ENCODE measurements at regions not wholly inside any gene's neighbourhood (a gene's known extent, or its start where the extent isn't known, plus 50 kb on each side); places are given as distances from the start of the nearest gene placed in this dataset.
A peak's percentile ranks its signal among the peaks of the same experiment; 100 is the strongest.

DNA sequence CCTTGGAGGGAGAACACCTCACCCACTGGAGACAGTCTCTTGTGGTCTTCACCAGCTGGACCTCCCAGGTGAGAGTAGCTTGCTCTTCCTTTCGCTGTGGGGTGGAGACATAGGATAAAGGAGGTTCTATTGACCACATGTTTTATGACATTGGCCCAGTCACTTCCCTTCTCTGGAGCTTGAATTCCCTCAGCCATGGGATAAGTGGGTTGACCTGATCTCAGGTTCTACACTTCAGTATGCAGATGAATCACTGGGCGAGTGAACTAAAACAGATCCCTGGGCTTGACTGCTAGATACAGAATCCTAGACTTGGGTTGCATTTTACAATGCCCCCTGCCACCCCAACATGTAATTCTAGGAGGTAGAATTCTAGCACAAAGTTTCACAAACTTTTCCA is 54.8 kb upstream of the PRSS23 start:
- Histone ChIP-seq H3K4me3 (ENCODE audit: low read length) (no peak overlapping the region), H2AFZ (ENCODE audit: low read depth, low read length) (no peak overlapping the region), H3K79me2 (replicated peaks; ENCODE audit: insufficient read depth, low read length) (no peaks in the 10 kb centered on the region), H3K9ac (ENCODE audit: low read length) (no peak overlapping the region), H3K36me3 (ENCODE audit: insufficient read depth, low read length) (no peaks in the 10 kb centered on the region), H3F3A (ENCODE audit: insufficient read depth, low read length, poor library complexity, severe bottlenecking) (no peaks in the 10 kb centered on the region), H3K27me3 (ENCODE audit: insufficient read depth, low read depth, low read length) (no peaks in the 10 kb centered on the region), H3K4me2 (ENCODE audit: low read length) (no peak overlapping the region), H3K27ac (ENCODE audit: low read length) (no peak overlapping the region), H3K9me3 (ENCODE audit: low read length) (no peaks in the 10 kb centered on the region), H3K9me2 (ENCODE audit: insufficient read depth, low read length) (no peaks in the 10 kb centered on the region), H4K20me1 (ENCODE audit: insufficient read depth) (no peaks in the 10 kb centered on the region)
- TF ChIP-seq SMC3 (conservative IDR thresholded peaks at IDR 0.05; ENCODE audit: poor library complexity) (no peak), RAD21 (conservative IDR thresholded peaks at IDR 0.05) (no peak), POLR2AphosphoS5 (IDR thresholded peaks at IDR 0.05) (no peak), EP300 (conservative IDR thresholded peaks at IDR 0.05; ENCODE audit: poor library complexity, severe bottlenecking) (no peak), TAF1 (IDR thresholded peaks at IDR 0.05; ENCODE audit: low read depth) (no peak), EZH2 (IDR thresholded peaks at IDR 0.05; ENCODE audit: borderline replicate concordance, insufficient read depth, low read length, poor library complexity, severe bottlenecking) (no peak), MXI1 (conservative IDR thresholded peaks at IDR 0.05; ENCODE audit: poor library complexity, severe bottlenecking) (no peak), CTCF (IDR thresholded peaks at IDR 0.05; ENCODE audit: poor library complexity, severe bottlenecking) (no peak), REST (IDR thresholded peaks at IDR 0.05; ENCODE audit: borderline replicate concordance) (no peak)

DNA sequence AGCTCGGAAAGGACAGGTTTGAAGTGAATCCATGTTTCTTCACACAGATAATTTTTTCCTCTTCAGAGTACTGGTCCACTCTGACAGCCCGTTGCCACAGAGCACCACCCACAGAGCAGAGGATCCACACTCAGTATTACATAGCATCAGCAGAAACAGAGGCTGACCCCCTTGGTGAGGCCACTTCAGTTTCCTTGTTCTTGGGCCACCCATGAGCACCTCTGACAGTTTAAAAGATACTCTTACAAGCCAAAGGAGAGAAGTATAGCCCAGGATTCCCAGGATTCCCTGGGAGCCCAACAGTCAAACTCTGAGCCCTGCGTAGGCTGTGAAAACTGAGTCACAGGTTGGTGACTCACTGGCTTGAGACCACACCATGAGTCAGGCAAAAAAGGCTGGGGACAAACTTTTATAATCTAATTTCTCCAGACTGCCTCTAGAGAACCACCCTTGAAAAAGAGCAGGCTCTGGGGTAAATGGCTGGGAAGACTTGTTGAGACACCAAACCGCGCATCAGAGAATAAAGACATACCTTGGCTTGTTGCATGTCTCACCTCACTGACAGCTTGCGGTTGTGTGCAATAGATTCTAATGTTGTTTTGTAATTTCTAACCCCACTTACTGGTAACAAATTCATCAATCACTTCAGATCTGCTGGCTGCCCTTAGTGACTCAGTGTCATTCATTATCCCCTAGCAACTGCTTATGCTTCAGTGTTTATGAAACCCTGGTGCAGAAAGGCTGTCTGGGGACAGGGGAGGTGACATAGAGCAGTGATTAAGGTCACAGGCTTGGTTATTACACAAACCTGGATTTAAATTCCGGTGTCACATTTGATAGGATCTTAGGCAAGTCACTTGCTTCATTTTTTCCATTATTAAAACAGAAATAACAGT is 56.9 kb upstream of the PRSS23 start:
- no peak overlapping the region for H3K27ac ChIP-seq (ENCODE audit: low read length)
- H3K9ac ChIP-seq (ENCODE audit: low read length): no peak overlapping the region
- H3K9me3 ChIP-seq (ENCODE audit: low read length): no peaks in the 10 kb centered on the region
- H3K79me2 ChIP-seq (replicated peaks; ENCODE audit: insufficient read depth, low read length): no peaks in the 10 kb centered on the region
- H3K4me2 ChIP-seq (ENCODE audit: low read length): no peak overlapping the region
- no peaks in the 10 kb centered on the region for H3K9me2 ChIP-seq (ENCODE audit: insufficient read depth, low read length)
- no peaks in the 10 kb centered on the region for H3K27me3 ChIP-seq (ENCODE audit: insufficient read depth, low read depth, low read length)
- no peaks in the 10 kb centered on the region for H4K20me1 ChIP-seq (ENCODE audit: insufficient read depth)
- H3F3A ChIP-seq (ENCODE audit: insufficient read depth, low read length, poor library complexity, severe bottlenecking): no peaks in the 10 kb centered on the region
- no peak overlapping the region for H3K4me3 ChIP-seq (ENCODE audit: low read length)
- no peak for TF ChIP-seq RAD21 (conservative IDR thresholded peaks at IDR 0.05)
- peak; percentile 82 for TF ChIP-seq EP300 (conservative IDR thresholded peaks at IDR 0.05; ENCODE audit: poor library complexity, severe bottlenecking)
- peak; percentile 88 for TF ChIP-seq POLR2AphosphoS5 (IDR thresholded peaks at IDR 0.05)
- H2AFZ ChIP-seq (ENCODE audit: low read depth, low read length): no peak overlapping the region
- H3K36me3 ChIP-seq (ENCODE audit: insufficient read depth, low read length): no peaks in the 10 kb centered on the region
